ENCODE measurements at regions not wholly inside any gene's neighbourhood (a gene's known extent, or its start where the extent isn't known, plus 50 kb on each side); places are given as distances from the start of the nearest gene placed in this dataset.

- TF ChIP-seq CSRNP3 (CRISPR knock-in tag; IDR thresholded peaks at IDR 0.05) = no peak
- TF ChIP-seq OSR1 (CRISPR knock-in tag; IDR thresholded peaks at IDR 0.05) = no peak
- TF ChIP-seq ZNF8 (CRISPR knock-in tag; IDR thresholded peaks at IDR 0.05) = no peak
- TF ChIP-seq ZNF70 (CRISPR knock-in tag; IDR thresholded peaks at IDR 0.05) = no peak
- TF ChIP-seq TCF4 (CRISPR knock-in tag; IDR thresholded peaks at IDR 0.05; ENCODE audit: borderline replicate concordance) = no peak
- no peak for TF ChIP-seq PATZ1 (CRISPR knock-in tag; IDR thresholded peaks at IDR 0.05; ENCODE audit: borderline replicate concordance)
- no peak for TF ChIP-seq CREB5 (CRISPR knock-in tag; IDR thresholded peaks at IDR 0.05; ENCODE audit: low read depth)
- no peak for TF ChIP-seq SNAI2 (CRISPR knock-in tag; IDR thresholded peaks at IDR 0.05)
- TF ChIP-seq ARNTL (CRISPR knock-in tag; IDR thresholded peaks at IDR 0.05; ENCODE audit: borderline replicate concordance, low read depth) = no peak
- TF ChIP-seq BACH2 (CRISPR knock-in tag; IDR thresholded peaks at IDR 0.05; ENCODE audit: borderline replicate concordance) = no peak
- TF ChIP-seq RARB (CRISPR knock-in tag; IDR thresholded peaks at IDR 0.05) = no peak
- TF ChIP-seq ZFP3 (CRISPR knock-in tag; IDR thresholded peaks at IDR 0.05) = no peak
Measured at GRCh38 chr2:545711-546650, 131.2 kb downstream of the TMEM18 start.
